ENCODE measurements at regions not wholly inside any gene's neighbourhood (a gene's known extent, or its start where the extent isn't known, plus 50 kb on each side); places are given as distances from the start of the nearest gene placed in this dataset.

DNA sequence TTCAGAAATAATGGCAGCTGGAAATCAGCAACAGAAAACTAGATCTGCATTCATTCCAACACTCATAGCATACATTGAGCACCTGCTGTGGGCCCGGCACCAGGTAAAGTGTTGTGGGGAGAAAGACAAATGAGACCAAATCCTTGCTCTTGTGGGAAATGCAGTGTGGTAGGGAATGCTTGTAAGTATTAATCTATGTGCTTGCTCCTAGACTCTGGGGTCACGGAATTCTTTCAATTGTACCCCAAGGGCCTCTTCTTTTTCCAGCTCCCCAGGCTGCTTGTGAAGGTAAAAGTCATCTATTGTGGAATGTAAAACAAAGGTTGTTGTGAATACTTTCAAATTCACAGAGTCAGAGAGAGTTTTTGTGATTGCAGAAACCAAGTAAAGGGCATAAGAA, 501.9 kb downstream of the CDK5RAP2 start:
- Histone ChIP-seq H3K4me1 (ENCODE audit: insufficient read depth, low read length, poor library complexity, severe bottlenecking) (no peaks in the 10 kb centered on the region), H3K27ac (ENCODE audit: low read depth, low read length, poor library complexity, severe bottlenecking) (no peak overlapping the region), H3K36me3 (ENCODE audit: insufficient read depth, low read length, poor library complexity, severe bottlenecking) (no peaks in the 10 kb centered on the region), H3K9me3 (ENCODE audit: low read depth, low read length, poor library complexity, severe bottlenecking) (no peaks in the 10 kb centered on the region), H3K4me3 (ENCODE audit: low read depth, low read length, poor library complexity, severe bottlenecking) (no peak overlapping the region), H3K27me3 (replicated peaks; ENCODE audit: insufficient read depth, low read depth, low read length, poor library complexity) (peaks cover 12% of the 10 kb centered on the region)
- intact Hi-C loops (cut with micrococcal nuclease; ENCODE audit: unreplicated experiment), result no loop called here
- no peak for DNase-seq (ENCODE audit: low spot score)
- POLR2A ChIA-PET (ENCODE audit: low non-redundant PET), result no interaction called here
- BruUV-seq (replicated peaks), result no TSS peak
- CTCF ChIA-PET, result no interaction called here
- TF ChIP-seq, protein P1, sequence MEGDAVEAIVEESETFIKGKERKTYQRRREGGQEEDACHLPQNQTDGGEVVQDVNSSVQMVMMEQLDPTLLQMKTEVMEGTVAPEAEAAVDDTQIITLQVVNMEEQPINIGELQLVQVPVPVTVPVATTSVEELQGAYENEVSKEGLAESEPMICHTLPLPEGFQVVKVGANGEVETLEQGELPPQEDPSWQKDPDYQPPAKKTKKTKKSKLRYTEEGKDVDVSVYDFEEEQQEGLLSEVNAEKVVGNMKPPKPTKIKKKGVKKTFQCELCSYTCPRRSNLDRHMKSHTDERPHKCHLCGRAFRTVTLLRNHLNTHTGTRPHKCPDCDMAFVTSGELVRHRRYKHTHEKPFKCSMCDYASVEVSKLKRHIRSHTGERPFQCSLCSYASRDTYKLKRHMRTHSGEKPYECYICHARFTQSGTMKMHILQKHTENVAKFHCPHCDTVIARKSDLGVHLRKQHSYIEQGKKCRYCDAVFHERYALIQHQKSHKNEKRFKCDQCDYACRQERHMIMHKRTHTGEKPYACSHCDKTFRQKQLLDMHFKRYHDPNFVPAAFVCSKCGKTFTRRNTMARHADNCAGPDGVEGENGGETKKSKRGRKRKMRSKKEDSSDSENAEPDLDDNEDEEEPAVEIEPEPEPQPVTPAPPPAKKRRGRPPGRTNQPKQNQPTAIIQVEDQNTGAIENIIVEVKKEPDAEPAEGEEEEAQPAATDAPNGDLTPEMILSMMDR (conservative IDR thresholded peaks at IDR 0.05; ENCODE audit: low read depth, low read length), result no peak
- no peak for TF ChIP-seq EZH2 (IDR thresholded peaks at IDR 0.05; ENCODE audit: borderline replicate concordance, low read depth, low read length, poor library complexity, severe bottlenecking)

DNA sequence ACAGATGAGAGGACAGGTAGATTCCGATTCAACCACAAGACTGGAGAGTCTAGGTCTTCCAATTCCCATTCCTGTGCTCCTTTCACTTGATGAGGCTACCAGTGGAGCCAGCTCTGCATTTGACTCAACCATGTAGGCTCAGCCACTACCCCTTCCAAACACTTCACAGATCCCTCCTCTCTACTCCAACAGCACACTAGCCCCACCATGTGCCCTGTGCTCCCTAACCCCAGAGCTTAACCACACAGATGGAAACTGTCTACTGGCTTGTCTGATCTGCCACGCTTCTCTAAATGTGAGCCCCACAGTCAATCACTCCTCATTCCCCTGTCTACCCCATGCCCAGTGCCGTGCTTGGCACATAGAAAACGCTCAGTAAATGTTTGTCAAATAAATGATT, 508.2 kb downstream of the CDK5RAP2 start:
- Histone ChIP-seq H3K27ac (ENCODE audit: low read depth, low read length, poor library complexity, severe bottlenecking) (no peak overlapping the region), H3K9me3 (ENCODE audit: low read depth, low read length, poor library complexity, severe bottlenecking) (no peaks in the 10 kb centered on the region), H3K27me3 (replicated peaks; ENCODE audit: insufficient read depth, low read depth, low read length, poor library complexity) (peaks cover 5% of the 10 kb centered on the region), H3K4me3 (ENCODE audit: low read depth, low read length, poor library complexity, severe bottlenecking) (no peak overlapping the region), H3K4me1 (ENCODE audit: insufficient read depth, low read length, poor library complexity, severe bottlenecking) (no peaks in the 10 kb centered on the region), H3K36me3 (ENCODE audit: insufficient read depth, low read length, poor library complexity, severe bottlenecking) (no peaks in the 10 kb centered on the region)
- no TSS peak for BruUV-seq (replicated peaks)
- POLR2A ChIA-PET (ENCODE audit: low non-redundant PET), result no interaction called here
- TF ChIP-seq, protein P1 (conservative IDR thresholded peaks at IDR 0.05; ENCODE audit: low read depth, low read length), result no peak
- CTCF ChIA-PET, result no interaction called here
- no peak for DNase-seq (ENCODE audit: low spot score)
- intact Hi-C loops (cut with micrococcal nuclease; ENCODE audit: unreplicated experiment), result no loop called here

DNA sequence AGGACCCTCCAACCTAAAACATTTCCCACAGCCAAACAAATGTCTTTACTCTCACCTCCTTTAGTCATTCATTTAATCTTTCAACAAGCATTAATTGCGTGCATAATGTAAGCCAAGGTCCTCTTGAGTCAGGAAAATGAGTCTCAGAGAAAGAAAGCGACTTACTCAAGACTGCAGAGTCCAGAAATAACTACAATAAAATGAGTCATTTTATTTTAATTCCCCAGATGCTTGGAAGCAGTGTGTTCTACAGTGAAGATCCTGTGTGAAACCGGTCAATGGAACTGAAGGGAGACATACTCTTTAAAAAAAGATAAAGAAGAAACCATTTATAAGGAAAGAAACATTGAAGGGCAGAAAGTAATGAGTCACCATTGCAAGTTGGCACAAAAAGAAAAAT, 513.7 kb downstream of the CDK5RAP2 start:
- Histone ChIP-seq H3K4me3 (ENCODE audit: low read depth, low read length, poor library complexity, severe bottlenecking) (no peak overlapping the region), H3K27ac (ENCODE audit: low read depth, low read length, poor library complexity, severe bottlenecking) (no peak overlapping the region), H3K36me3 (ENCODE audit: insufficient read depth, low read length, poor library complexity, severe bottlenecking) (no peaks in the 10 kb centered on the region), H3K4me1 (ENCODE audit: insufficient read depth, low read length, poor library complexity, severe bottlenecking) (no peaks in the 10 kb centered on the region), H3K27me3 (replicated peaks; ENCODE audit: insufficient read depth, low read depth, low read length, poor library complexity) (peaks cover 3% of the 10 kb centered on the region), H3K9me3 (ENCODE audit: low read depth, low read length, poor library complexity, severe bottlenecking) (no peaks in the 10 kb centered on the region)
- intact Hi-C loops (cut with micrococcal nuclease; ENCODE audit: unreplicated experiment), result no loop called here
- no TSS peak for BruUV-seq (replicated peaks)
- ChIA-PET POLR2A (ENCODE audit: low non-redundant PET) (no interaction called here), CTCF (no interaction called here)
- TF ChIP-seq EZH2 (IDR thresholded peaks at IDR 0.05; ENCODE audit: borderline replicate concordance, low read depth, low read length, poor library complexity, severe bottlenecking), result no peak
- TF ChIP-seq, protein P1 (conservative IDR thresholded peaks at IDR 0.05; ENCODE audit: low read depth, low read length), result no peak
- DNase-seq (ENCODE audit: low spot score), result no peak
